HS-27A (cell line): ENCODE measurements at regions not wholly inside any gene's neighbourhood (a gene's known extent, or its start where the extent isn't known, plus 50 kb on each side); places are given as distances from the start of the nearest gene placed in this dataset.
A peak's percentile ranks its signal among the peaks of the same experiment; 100 is the strongest.
"Not testable (repeated sequence)": the region's sequence is repeated elsewhere in the genome, so short reads cannot be mapped to it uniquely, and the experiment has no call there.

Experiments
- DNase-seq: peaks from one replicate; pipeline ENCODE4 v3.0.0-alpha.2; 2012; ENCODE audit warnings: low read depth, missing footprints

GRCh38 chr6:153411070-153411648, 280.1 kb upstream of the RGS17 start:
- DNase-seq: no peak

DNA sequence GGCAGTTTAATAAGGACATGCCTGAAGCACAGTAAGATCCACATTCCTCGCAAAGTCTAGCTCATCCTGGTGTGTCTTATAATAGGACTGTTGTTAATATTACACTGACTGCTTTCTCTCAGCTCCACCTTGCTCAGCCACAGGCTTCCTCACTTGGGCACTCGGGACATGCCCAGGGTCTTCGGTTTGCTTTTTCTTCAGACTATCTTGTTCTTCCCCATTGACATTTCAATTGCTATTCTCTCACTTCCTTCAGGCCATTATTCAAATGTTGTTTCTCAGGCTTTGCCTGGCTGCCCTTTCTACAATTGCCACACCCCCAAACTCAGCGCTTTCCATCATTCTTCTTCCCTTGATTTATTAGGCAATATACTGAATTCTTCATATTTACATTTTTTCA, 274.8 kb upstream of the RGS17 start:
- DNase-seq: no peak

GRCh38 chr6:153401751-153402150, 270.7 kb upstream of the RGS17 start:
- DNase-seq: no peak

DNA sequence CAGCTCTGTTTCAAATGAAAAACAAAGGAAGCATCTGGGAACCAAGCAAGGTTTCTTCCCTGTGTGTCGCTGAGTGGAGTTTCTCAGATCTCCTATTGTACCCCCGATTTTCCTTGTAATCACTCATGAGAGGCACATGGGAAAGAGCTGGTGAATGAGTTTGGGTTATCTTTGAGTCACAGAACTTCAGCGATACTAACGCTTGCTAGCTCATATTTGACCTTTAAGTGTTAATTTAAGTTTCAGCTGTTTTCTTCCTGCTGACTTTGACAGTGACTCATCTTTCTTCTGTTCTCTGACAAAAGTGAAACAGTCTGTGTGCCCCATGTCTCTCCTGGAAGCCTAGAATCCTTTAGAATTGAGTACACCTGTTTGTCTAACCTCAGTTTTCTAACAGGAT, 261.1 kb upstream of the RGS17 start:
- no peak for DNase-seq

DNA sequence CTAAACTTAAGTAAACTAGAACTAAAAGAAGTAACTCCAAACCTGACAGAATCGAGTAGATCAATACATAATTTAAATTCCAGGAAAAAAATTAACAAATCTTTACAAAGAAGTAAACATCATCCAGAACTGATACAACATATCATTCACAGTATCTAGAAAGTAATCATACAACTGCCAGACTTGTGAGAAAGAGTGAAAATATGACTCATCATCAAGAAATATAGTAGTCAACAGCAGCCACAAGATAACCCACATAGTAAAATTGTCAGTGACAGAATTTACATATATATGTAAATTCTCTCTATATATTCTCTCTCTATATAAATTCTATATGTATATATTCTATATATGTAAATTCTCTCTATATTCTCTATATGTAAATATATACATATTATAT, 242.8 kb upstream of the RGS17 start:
- no peak for DNase-seq

- no peak for DNase-seq
Observed at GRCh38 chr6:153368131-153368530, 237.0 kb upstream of the RGS17 start.

- DNase-seq: no peak
Observed at GRCh38 chr6:153367021-153367420, 235.9 kb upstream of the RGS17 start.

- DNase-seq: no peak
Observed at GRCh38 chr6:153357391-153357790, 226.3 kb upstream of the RGS17 start.

DNA sequence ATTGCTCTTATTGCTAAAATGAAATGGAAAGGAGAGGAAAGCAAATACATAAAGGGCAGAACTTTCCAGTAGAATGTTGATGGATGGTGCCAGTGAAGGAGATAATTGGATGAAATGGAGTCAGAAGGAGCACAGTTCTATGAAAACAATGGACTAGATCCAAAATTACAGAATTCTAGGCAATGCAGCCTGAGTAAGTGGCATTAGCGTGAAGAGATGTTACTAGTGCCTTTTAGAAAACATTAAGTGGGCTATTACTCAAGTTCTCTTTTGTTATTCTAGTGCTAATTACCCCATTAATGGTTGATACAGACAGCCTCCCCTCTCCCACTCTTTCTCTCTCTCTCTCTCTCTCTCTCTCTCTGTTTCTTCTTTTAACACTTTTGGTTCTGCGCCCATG, 209.5 kb upstream of the RGS17 start:
- DNase-seq: no peak

DNA sequence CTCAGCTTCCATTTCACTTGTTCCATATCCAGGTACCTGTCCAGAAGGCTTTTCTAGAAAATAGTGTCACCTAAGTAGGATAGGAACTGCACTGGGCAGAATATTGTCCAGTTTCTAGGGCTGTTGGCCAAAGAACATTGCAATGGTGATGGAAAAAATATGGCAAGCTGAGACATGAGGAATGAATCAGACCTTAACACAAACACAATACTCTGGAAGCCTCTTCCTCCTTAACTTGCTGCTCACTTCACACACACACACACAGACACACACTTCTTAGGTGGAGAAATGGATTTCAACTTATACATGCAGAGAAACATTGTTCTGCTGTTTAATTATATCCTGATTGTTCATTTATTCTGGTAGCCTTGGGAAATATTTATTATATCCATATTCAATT, 203.0 kb upstream of the RGS17 start:
- no peak for DNase-seq

DNA sequence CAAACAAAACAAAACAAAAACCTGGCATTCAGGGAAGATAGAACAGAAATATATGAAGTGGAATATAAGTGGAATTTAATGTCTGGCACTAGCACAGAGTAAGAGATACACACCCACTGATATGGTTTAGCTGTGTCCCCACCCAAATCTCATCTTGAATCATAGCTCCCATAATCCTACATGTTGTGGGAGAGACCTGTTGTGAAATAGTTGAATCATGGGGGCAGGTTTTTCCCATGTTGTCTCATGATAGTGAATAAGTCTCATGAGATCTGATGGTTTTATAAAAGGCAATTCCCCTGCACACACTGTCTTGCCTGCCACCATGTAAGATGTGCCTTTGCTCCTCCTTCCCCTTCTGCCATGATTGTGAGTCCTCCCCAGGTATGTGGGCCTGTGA, 200.1 kb upstream of the RGS17 start:
- not testable (repeated sequence) for DNase-seq

- DNase-seq: no peak
Observed at GRCh38 chr6:153328194-153328593, 197.1 kb upstream of the RGS17 start.

- DNase-seq: no peak
Observed at GRCh38 chr6:153325661-153326060, 194.6 kb upstream of the RGS17 start.

DNA sequence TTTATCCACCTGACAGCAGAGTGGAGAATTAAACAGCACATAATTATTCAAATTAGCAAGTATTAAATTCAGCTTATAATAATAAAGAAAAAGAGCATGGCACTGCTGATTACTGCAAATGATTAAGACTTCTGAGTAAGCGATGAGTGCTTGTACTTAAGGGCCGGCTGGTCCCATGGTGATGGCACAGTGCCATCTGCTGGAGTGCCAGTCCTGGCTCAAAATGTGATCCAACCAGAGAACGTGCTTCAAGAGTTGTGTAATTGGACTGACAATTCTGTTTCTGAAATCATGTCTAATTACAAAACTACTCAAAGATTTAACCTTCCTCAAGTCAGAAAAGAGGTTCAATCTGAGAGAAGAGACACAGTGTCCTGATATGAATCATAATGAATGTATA, 181.6 kb upstream of the RGS17 start:
- DNase-seq: peak; percentile 7

GRCh38 chr6:153309651-153310050, 178.6 kb upstream of the RGS17 start:
- DNase-seq: no peak

DNA sequence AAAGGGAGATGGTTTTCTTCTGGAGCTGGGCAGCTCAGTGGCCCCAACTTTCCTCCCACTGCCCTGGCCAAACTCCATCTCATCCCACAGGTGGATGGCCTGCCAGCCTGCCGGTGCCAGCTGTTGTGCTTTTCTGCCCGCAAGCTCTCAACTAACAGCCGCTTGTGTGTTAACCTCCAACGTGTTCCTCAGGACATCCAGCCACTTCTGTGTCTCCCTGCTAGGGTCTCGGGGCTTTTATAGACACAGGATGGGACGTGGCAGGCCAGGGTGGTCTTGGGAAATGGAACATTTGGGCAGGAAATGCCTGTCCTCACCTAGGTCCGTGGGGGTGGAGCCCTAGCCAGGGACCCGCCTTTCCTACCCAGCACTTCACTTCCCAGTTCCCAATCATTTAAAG, 171.1 kb upstream of the RGS17 start:
- no peak for DNase-seq

GRCh38 chr6:153301602-153302001, 170.5 kb upstream of the RGS17 start:
- DNase-seq: no peak

DNA sequence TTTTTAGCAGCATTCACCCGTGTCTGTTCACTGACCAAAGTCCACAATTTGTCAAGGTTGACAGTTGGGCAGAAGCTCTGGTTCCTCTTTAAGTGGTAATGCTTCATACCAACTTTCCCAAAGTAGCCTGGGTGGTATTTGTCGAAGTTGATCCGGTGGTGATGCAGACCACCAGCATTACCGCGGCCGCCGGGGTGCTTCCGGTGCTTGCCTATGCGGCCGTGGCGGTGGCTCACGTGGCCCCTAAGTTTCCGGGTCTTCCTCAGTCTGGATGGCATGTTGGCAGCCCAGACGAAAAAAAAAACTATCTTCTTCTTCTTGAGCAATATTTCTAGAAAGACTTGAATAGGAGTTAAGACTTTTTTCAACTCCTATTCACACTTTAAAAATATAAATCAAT, 151.4 kb upstream of the RGS17 start:
- not testable (repeated sequence) for DNase-seq

DNA sequence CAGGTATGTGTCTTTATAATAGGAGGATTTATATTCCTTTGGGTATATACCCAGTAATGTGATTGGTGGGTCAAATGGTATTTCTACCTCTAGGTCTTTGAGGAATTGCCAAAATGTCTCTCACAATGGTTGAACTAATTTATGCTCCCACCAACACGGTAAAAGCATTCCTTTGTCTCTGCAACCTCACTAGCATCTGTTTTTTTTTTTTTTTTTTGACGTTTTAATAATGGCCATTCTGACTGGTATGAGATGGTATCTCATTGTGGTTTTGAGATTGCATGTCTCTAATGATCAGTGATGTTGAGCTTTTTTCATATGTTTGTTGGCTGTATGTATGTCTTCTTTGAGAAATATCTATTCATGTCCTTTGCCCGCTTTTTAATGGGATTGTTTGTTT, 144.9 kb upstream of the RGS17 start:
- DNase-seq: no peak

- DNase-seq: no peak
Observed at GRCh38 chr6:153272201-153272980, 141.3 kb upstream of the RGS17 start.

DNA sequence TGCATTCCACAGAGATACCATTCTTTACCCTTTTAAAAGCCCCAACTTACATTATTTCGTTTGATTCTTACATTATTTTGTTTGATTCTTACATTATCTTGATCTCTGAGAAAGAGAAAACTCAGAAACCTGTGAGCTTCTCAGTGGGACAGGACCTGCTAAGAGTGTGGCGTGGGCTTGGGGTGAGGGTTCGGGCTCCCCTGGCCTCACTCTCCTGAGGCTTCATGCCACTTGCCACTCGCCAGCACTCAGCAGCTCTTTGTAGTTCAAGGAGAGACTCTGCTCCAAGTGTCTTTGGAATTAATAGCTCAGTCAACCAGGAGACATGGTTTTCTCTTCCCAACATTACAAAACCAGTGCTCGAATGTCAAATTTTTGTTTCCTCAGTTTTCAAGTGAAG, 132.4 kb upstream of the RGS17 start:
- no peak for DNase-seq

GRCh38 chr6:153251326-153251725, 120.2 kb upstream of the RGS17 start:
- no peak for DNase-seq

DNA sequence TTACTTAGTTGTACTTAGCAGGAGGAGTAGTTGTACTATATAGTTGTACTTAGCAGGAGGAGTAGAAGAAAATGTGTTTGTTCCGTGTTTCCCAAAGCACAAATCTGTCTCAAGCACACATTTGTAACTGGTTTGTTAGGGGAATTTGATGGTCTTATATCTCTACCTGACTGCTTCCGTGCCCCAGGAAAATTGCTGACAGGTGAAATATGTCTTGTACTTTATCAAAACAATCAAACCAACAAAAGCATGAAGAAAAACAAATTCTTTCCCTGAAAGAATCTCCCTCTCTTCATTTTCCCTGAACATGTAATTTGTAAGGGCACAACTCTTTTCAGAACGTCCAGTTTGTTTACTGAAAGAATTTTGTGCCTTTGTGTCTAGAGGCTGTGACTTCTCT, 106.6 kb upstream of the RGS17 start:
- no peak for DNase-seq

DNA sequence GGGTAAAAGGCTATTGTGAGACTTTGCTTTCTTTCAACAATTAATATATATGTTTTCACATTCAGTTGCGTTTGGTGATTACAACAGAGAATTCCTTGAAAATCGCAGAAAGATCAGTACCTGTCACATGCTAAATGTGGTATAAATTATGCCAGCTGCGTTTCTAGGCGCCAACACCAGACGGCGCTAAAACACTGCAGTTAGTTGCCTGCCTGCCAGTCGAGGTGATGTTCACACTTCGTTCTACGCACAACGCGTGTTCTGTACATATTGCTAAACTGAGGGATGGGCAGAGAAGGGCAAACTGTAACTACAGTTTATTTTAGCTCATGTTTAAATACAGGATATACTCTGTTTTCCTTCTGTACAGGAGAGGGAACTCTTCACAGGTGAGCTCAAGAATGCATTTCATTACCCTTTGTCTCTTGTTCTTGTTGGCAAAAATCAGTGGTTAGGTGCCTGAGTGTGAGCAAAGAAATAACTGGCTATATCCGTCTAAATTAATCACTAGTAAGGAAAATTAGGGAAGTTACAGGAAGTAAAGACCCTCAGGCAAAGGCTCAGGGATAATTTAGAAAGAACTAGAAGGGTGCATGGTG, 100.1 kb upstream of the RGS17 start:
- no peak for DNase-seq
